BLaER1 (cell line): ENCODE measurements at regions not wholly inside any gene's neighbourhood (a gene's known extent, or its start where the extent isn't known, plus 50 kb on each side); places are given as distances from the start of the nearest gene placed in this dataset.

ENCODE experiments used
- H3K27ac ChIP-seq: shearing (Covaris generic); formaldehyde crosslinking; 2 replicates; pipeline ENCODE4 v1.8.1; 2022
- H3K27me3 ChIP-seq: shearing (Covaris generic); formaldehyde crosslinking; 2 replicates; pipeline ENCODE4 v1.8.1; 2022
- H3K36me3 ChIP-seq: shearing (Covaris generic); formaldehyde crosslinking; 2 replicates; pipeline ENCODE4 v1.8.1; 2022
- H3K4me1 ChIP-seq: shearing (Covaris generic); formaldehyde crosslinking; 2 replicates; pipeline ENCODE4 v1.8.1; 2022
- H3K4me2 ChIP-seq: shearing (Covaris generic); formaldehyde crosslinking; 2 replicates; pipeline ENCODE4 v1.8.1; 2022
- H3K4me3 ChIP-seq: shearing (Covaris generic); formaldehyde crosslinking; 2 replicates; pipeline ENCODE4 v1.8.1; 2022
- H3K9ac ChIP-seq: shearing (Covaris generic); formaldehyde crosslinking; 2 replicates; pipeline ENCODE4 v1.8.1; 2022
- H3K9me3 ChIP-seq: shearing (Covaris generic); formaldehyde crosslinking; 2 replicates; pipeline ENCODE4 v1.8.1; 2022
- H4K20me1 ChIP-seq: shearing (Covaris generic); formaldehyde crosslinking; 2 replicates; pipeline ENCODE4 v1.8.1; 2022
- Cebpa-rat ChIP-seq: shearing (Covaris generic); IDR thresholded peaks from 2 replicates; pipeline ENCODE4 v1.8.1; 2022

GRCh38 chr12:75564398-75564797 is 53.0 kb upstream of the KRR1 start:
- H3K36me3 ChIP-seq, result no peaks in the 10 kb centered on the region
- peak overlapping the region; percentile 51 for H3K4me2 ChIP-seq
- no peak overlapping the region for H3K9ac ChIP-seq
- H3K9me3 ChIP-seq, result peaks cover 20% of the 10 kb centered on the region
- H3K4me3 ChIP-seq, result no peak overlapping the region
- H3K27ac ChIP-seq, result no peak overlapping the region
- no peaks in the 10 kb centered on the region for H3K27me3 ChIP-seq
- H3K4me1 ChIP-seq, result peaks cover 38% of the 10 kb centered on the region
- no peak for TF ChIP-seq Cebpa-rat
- H4K20me1 ChIP-seq, result no peaks in the 10 kb centered on the region

- H3K36me3 ChIP-seq, result no peaks in the 10 kb centered on the region
- TF ChIP-seq Cebpa-rat, result no peak
- peaks cover 20% of the 10 kb centered on the region for H3K9me3 ChIP-seq
- H3K4me3 ChIP-seq, result no peak overlapping the region
- no peak overlapping the region for H3K4me2 ChIP-seq
- H3K4me1 ChIP-seq, result peaks cover 38% of the 10 kb centered on the region
- H3K27me3 ChIP-seq, result no peaks in the 10 kb centered on the region
- H4K20me1 ChIP-seq, result no peaks in the 10 kb centered on the region
- no peak overlapping the region for H3K27ac ChIP-seq
- no peak overlapping the region for H3K9ac ChIP-seq
Measured at GRCh38 chr12:75563351-75563750, 51.9 kb upstream of the KRR1 start.

GRCh38 chr12:75561921-75562320 is 50.5 kb upstream of the KRR1 start:
- Histone ChIP-seq H3K9me3 (peaks cover 20% of the 10 kb centered on the region), H4K20me1 (no peaks in the 10 kb centered on the region), H3K4me3 (no peak overlapping the region), H3K4me2 (peak overlapping the region; percentile 32; the same call in 1 of the 2 replicates), H3K27me3 (no peaks in the 10 kb centered on the region), H3K36me3 (no peaks in the 10 kb centered on the region), H3K9ac (no peak overlapping the region), H3K4me1 (peaks cover 38% of the 10 kb centered on the region), H3K27ac (no peak overlapping the region)
- no peak for TF ChIP-seq Cebpa-rat
